ENCODE measurements at regions not wholly inside any gene's neighbourhood (a gene's known extent, or its start where the extent isn't known, plus 50 kb on each side); places are given as distances from the start of the nearest gene placed in this dataset.

GRCh38 chr3:177589911-177590381, 392.7 kb upstream of the TBL1XR1 start:
- 7% methylated on average over 4 of the region's 4 CpGs for WGBS (ENCODE audit: low lambda C conversion rate)
- TF ChIP-seq TCF7 (IDR thresholded peaks at IDR 0.05; ENCODE audit: low read depth) (0 out of 2 replicates have a peak, but pooled peaks have one; percentile 23), SIX4 (CRISPR knock-in tag; IDR thresholded peaks at IDR 0.05) (peak; percentile 58; the same call in 1 of the 2 replicates), ZBTB2 (CRISPR knock-in tag; IDR thresholded peaks at IDR 0.05; ENCODE audit: low read depth) (no peak), ZNF781 (CRISPR knock-in tag; IDR thresholded peaks at IDR 0.05; ENCODE audit: borderline replicate concordance, not compliant biosample characterization) (no peak), HMG20A (CRISPR knock-in tag; IDR thresholded peaks at IDR 0.05; ENCODE audit: borderline replicate concordance) (peak; percentile 47; the same call in 1 of the 2 replicates), SOX5 (CRISPR knock-in tag; IDR thresholded peaks at IDR 0.05; ENCODE audit: borderline replicate concordance) (peak; percentile 85; the same call in 1 of the 2 replicates), RCOR2 (CRISPR knock-in tag; IDR thresholded peaks at IDR 0.05) (no peak), NR2F6 (IDR thresholded peaks at IDR 0.05) (peak; percentile 18; the same call in 1 of the 2 replicates), NR2F6 (CRISPR knock-in tag; IDR thresholded peaks at IDR 0.05) (no peak), SMARCC2 (IDR thresholded peaks at IDR 0.05) (no peak), EP300 (IDR thresholded peaks at IDR 0.05; ENCODE audit: low read depth in 2 of 2, low read length in 2 of 2) (peak in 1 of 2 experiments; percentile 10; a peak in 1 of 4 replicates), EP300 (CRISPR knock-in tag; IDR thresholded peaks at IDR 0.05; ENCODE audit: borderline replicate concordance) (no peak), PAXIP1 (CRISPR knock-in tag; conservative IDR thresholded peaks at IDR 0.05) (0 out of 2 replicates have a peak, but pooled peaks have one; percentile 19), RARA (CRISPR knock-in tag; IDR thresholded peaks at IDR 0.05) (peak; percentile 45; the same call in 1 of the 2 replicates), SOX13 (IDR thresholded peaks at IDR 0.05) (no peak), SOX13 (CRISPR knock-in tag; conservative IDR thresholded peaks at IDR 0.05 in 1 of 2, IDR thresholded peaks at IDR 0.05 in 1 of 2) (peak in 1 of 2 experiments; percentile 85; a peak in 2 of 4 replicates), MED1 (CRISPR knock-in tag; IDR thresholded peaks at IDR 0.05) (0 out of 2 replicates have a peak, but pooled peaks have one; percentile 14), ARID5B (CRISPR knock-in tag; IDR thresholded peaks at IDR 0.05) (peak; percentile 62)

More at GRCh38 chr3:177589911-177590381, 392.7 kb upstream of the TBL1XR1 start:
- intact Hi-C loops (cut with micrococcal nuclease; ENCODE audit: unreplicated experiment) (no loop called here), in situ Hi-C loops (cut with HindIII; ENCODE audit: extremely low pct_ligation_motif_present, low pct_unique_long_range_greater_than_20kb) (no loop called here)
- CTCF ChIA-PET (ENCODE audit: low intra/inter-chr PET ratio, low total read pairs): no interaction called here
- Histone ChIP-seq H3K9me3 (ENCODE audit: low read length) (no peaks in the 10 kb centered on the region), H3K9ac (ENCODE audit: insufficient read depth, low read depth, low read length) (no peak overlapping the region), H3K4me1 (ENCODE audit: insufficient read depth, low read length) (peaks cover 37% of the 10 kb centered on the region), H3K27ac (ENCODE audit: extremely low read length, insufficient read depth, low read length) (no peak overlapping the region), H3K79me2 (ENCODE audit: insufficient read depth, low read length) (no peaks in the 10 kb centered on the region), H3K27me3 (ENCODE audit: control insufficient read depth in 1 of 2, insufficient read depth in 2 of 2, low read length in 2 of 2) (no peaks in the 10 kb centered on the region), H2AFZ (ENCODE audit: low read length) (no peak overlapping the region), H3K4me3 (replicated peaks in 1 of 3; ENCODE audit: insufficient read depth in 1 of 3, low read depth in 2 of 3, low read length in 3 of 3) (no peak overlapping the region), H4K20me1 (ENCODE audit: insufficient read depth, low read length) (no peaks in the 10 kb centered on the region), H3K36me3 (replicated peaks in 1 of 2; ENCODE audit: control insufficient read depth in 1 of 2, insufficient read depth in 2 of 2, low read length in 2 of 2) (no peaks in the 10 kb centered on the region), H3K4me2 (ENCODE audit: low read depth, low read length) (0 out of 2 replicates have a peak overlapping the region, but pooled peaks have one; percentile 2)
- ATAC-seq (peak; percentile 82), DNase-seq (ENCODE audit: low spot score) (peak; percentile 65), FAIRE-seq (no peak)
- POLR2A ChIA-PET: interaction anchor here (0.9 kb wide), 1 partner anchor 16 kb away, joined by 3 read pairs; no protein-coding TSS in a partner anchor
- BruUV-seq (replicated peaks): no TSS peak
